HUES6 (cell line): ENCODE measurements at regions not wholly inside any gene's neighbourhood (a gene's known extent, or its start where the extent isn't known, plus 50 kb on each side); places are given as distances from the start of the nearest gene placed in this dataset.

Experiments
- H3K27ac ChIP-seq: 2 replicates; pipeline ENCODE4 v1.7.0; 2013; ENCODE audit warnings: low read depth, mild to moderate bottlenecking, low read length, inconsistent platforms
- H3K27me3 ChIP-seq: 2 replicates; pipeline ENCODE4 v1.6.1; 2013; ENCODE audit warnings: low read length; ENCODE audit not compliant: control insufficient read depth, insufficient read depth
- H3K36me3 ChIP-seq: 2 replicates; pipeline ENCODE4 v1.6.1; 2013; ENCODE audit warnings: low read length; ENCODE audit not compliant: control insufficient read depth, insufficient read depth
- H3K4me1 ChIP-seq: 2 replicates; pipeline ENCODE4 v1.6.1; 2013; ENCODE audit warnings: low read length; ENCODE audit not compliant: control insufficient read depth, insufficient read depth
- H3K4me3 ChIP-seq: 2 replicates; pipeline ENCODE4 v1.5.1; 2013; ENCODE audit warnings: low read depth, low read length
- H3K9ac ChIP-seq: one replicate; pipeline ENCODE4 v1.6.1; 2013; ENCODE audit warnings: mild to moderate bottlenecking, low read length
- H3K9me3 ChIP-seq: 2 replicates; pipeline ENCODE4 v1.6.1; 2013; ENCODE audit warnings: low read depth, low read length; ENCODE audit not compliant: control insufficient read depth, insufficient read depth

- H3K4me1 ChIP-seq = no peaks in the 10 kb centered on the region
- H3K4me3 ChIP-seq = no peak overlapping the region
- H3K9me3 ChIP-seq = no peaks in the 10 kb centered on the region
- no peak overlapping the region for H3K9ac ChIP-seq
- H3K27me3 ChIP-seq = peaks cover 9% of the 10 kb centered on the region; the same call in 1 of the 2 replicates
- no peak overlapping the region for H3K27ac ChIP-seq
- no peaks in the 10 kb centered on the region for H3K36me3 ChIP-seq
Observed at GRCh38 chr10:70954381-70955176, 66.2 kb upstream of the PCBD1 start.

DNA sequence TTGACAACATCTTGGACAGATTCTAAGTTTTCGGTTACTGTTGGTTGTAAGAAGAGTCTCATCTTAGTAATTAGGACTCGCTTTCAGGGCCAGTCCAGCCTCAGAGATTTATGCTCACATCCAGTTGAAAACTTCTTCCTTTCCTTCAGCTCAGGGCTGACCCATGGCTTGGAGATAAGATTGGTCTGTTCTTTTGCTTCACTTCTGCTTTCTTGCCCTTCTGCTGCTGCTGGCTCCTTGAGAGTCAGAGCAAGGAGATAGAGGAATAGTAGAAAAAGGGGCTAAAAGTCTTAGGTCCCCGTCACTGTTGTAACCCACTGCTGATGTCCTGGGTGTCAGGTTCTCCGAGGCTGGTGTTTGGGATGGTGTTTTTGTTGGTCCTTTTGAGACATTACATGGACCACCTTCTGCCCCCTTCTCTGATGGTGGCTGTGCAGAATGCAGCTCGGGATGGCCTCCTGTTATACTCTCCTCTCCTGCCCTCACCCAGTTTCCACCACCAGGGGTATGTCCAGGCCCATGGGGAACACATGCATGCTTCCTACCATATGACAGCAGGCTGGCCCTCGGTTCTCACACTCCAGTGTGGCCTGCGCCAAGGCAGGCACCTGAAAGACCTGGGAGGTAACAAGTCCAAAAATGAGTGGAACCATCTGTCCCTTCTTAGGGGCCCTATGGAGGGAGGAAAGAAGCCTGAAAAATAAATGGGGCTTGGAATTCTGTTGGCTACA is 67.8 kb upstream of the PCBD1 start:
- Histone ChIP-seq H3K4me1 (no peaks in the 10 kb centered on the region), H3K27ac (no peak overlapping the region), H3K27me3 (peaks cover 9% of the 10 kb centered on the region; the same call in 1 of the 2 replicates), H3K9me3 (no peaks in the 10 kb centered on the region; the same call in 1 of the 2 replicates), H3K4me3 (no peak overlapping the region), H3K36me3 (no peaks in the 10 kb centered on the region), H3K9ac (no peak overlapping the region)

GRCh38 chr10:70958396-70958795 is 70.0 kb upstream of the PCBD1 start:
- H3K27me3 ChIP-seq = peaks cover 9% of the 10 kb centered on the region; the same call in 1 of the 2 replicates
- H3K9ac ChIP-seq = no peak overlapping the region
- H3K36me3 ChIP-seq = no peaks in the 10 kb centered on the region
- H3K27ac ChIP-seq = no peak overlapping the region
- no peaks in the 10 kb centered on the region; the same call in 1 of the 2 replicates for H3K9me3 ChIP-seq
- no peak overlapping the region for H3K4me3 ChIP-seq
- H3K4me1 ChIP-seq = no peaks in the 10 kb centered on the region

GRCh38 chr10:70960316-70960715 is 72.0 kb upstream of the PCBD1 start:
- Histone ChIP-seq H3K27me3 (peaks cover 10% of the 10 kb centered on the region; the same call in 1 of the 2 replicates), H3K9me3 (no peaks in the 10 kb centered on the region; the same call in 1 of the 2 replicates), H3K9ac (no peak overlapping the region), H3K4me3 (no peak overlapping the region), H3K36me3 (no peaks in the 10 kb centered on the region), H3K4me1 (no peaks in the 10 kb centered on the region), H3K27ac (no peak overlapping the region)

GRCh38 chr10:70960783-70961570 is 72.6 kb upstream of the PCBD1 start:
- no peaks in the 10 kb centered on the region for H3K4me1 ChIP-seq
- H3K9me3 ChIP-seq = no peaks in the 10 kb centered on the region; the same call in 1 of the 2 replicates
- no peak overlapping the region for H3K9ac ChIP-seq
- peaks cover 5% of the 10 kb centered on the region; the same call in 1 of the 2 replicates for H3K27me3 ChIP-seq
- no peak overlapping the region for H3K27ac ChIP-seq
- no peak overlapping the region for H3K4me3 ChIP-seq
- H3K36me3 ChIP-seq = no peaks in the 10 kb centered on the region

DNA sequence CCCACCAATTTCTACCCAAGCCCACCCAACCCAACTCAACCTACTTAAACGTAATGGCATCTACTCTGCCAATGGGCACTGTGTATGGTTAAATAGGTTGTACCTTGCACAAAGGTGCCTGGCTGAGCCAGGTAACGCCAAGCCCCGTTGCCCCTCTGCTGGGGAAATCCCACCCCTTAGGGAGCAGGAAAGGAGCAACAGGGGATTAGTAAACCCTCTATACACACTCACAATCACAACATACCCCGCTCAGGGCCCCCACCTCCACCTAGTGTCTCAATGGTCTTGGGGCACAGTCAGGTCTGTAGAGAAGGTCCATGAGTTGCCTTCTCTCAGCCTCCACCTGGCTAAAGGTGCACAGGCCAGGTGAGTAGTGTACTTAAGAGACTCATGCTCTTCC is 74.3 kb upstream of the PCBD1 start:
- H3K4me3 ChIP-seq = no peak overlapping the region
- no peak overlapping the region for H3K9ac ChIP-seq

DNA sequence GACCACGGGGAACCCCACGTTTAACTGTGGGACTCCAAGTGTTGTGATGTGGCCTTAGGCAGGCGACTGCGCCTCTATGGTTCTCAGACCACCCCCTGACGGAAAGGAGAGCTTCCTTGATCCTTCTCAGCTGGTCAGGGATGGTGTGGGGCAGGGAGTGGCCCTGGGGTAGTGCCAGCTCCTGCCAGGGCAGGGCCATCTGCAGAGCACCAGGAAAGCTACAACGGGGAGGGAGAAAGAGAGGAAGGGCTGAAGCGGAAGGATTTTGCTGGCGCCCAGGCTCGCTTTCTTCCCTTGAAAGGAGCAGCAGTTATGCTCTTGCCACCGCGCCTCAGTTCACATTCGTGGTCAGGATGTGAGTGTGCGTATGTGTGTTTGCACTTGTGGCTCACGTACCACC is 74.9 kb upstream of the PCBD1 start:
- no peaks in the 10 kb centered on the region for H3K36me3 ChIP-seq
- no peaks in the 10 kb centered on the region; the same call in 1 of the 2 replicates for H3K9me3 ChIP-seq
- H3K27me3 ChIP-seq = peaks cover 5% of the 10 kb centered on the region; the same call in 1 of the 2 replicates
- H3K4me3 ChIP-seq = no peak overlapping the region
- H3K9ac ChIP-seq = no peak overlapping the region
- H3K27ac ChIP-seq = no peak overlapping the region
- peaks cover 11% of the 10 kb centered on the region for H3K4me1 ChIP-seq

More for the DNA sequence above, 74.3 kb upstream of the PCBD1 start:
- Histone ChIP-seq H3K27ac (no peak overlapping the region), H3K27me3 (peaks cover 5% of the 10 kb centered on the region; the same call in 1 of the 2 replicates), H3K9me3 (no peaks in the 10 kb centered on the region; the same call in 1 of the 2 replicates), H3K36me3 (no peaks in the 10 kb centered on the region), H3K4me1 (peaks cover 5% of the 10 kb centered on the region)

- Histone ChIP-seq H3K4me1 (peaks cover 12% of the 10 kb centered on the region), H3K9ac (no peak overlapping the region), H3K27ac (no peak overlapping the region), H3K9me3 (no peaks in the 10 kb centered on the region; the same call in 1 of the 2 replicates), H3K27me3 (peaks cover 5% of the 10 kb centered on the region; the same call in 1 of the 2 replicates), H3K36me3 (no peaks in the 10 kb centered on the region), H3K4me3 (no peak overlapping the region)
Observed at GRCh38 chr10:70964245-70964644, 75.9 kb upstream of the PCBD1 start.

- Histone ChIP-seq H3K4me3 (no peak overlapping the region), H3K36me3 (no peaks in the 10 kb centered on the region), H3K9me3 (no peaks in the 10 kb centered on the region; the same call in 1 of the 2 replicates)
Observed at GRCh38 chr10:70964881-70965280, 76.5 kb upstream of the PCBD1 start.

GRCh38 chr10:70965566-70965965 is 77.2 kb upstream of the PCBD1 start:
- Histone ChIP-seq H3K27me3 (peaks cover 5% of the 10 kb centered on the region; the same call in 1 of the 2 replicates), H3K4me1 (peaks cover 17% of the 10 kb centered on the region), H3K4me3 (no peak overlapping the region), H3K9me3 (no peaks in the 10 kb centered on the region; the same call in 1 of the 2 replicates), H3K9ac (no peak overlapping the region), H3K27ac (no peak overlapping the region), H3K36me3 (no peaks in the 10 kb centered on the region)

More at GRCh38 chr10:70964881-70965280, 76.5 kb upstream of the PCBD1 start:
- peaks cover 5% of the 10 kb centered on the region; the same call in 1 of the 2 replicates for H3K27me3 ChIP-seq
- H3K9ac ChIP-seq = no peak overlapping the region
- no peak overlapping the region for H3K27ac ChIP-seq
- peaks cover 12% of the 10 kb centered on the region for H3K4me1 ChIP-seq
